GDM1 (cell line): ENCODE measurements at regions not wholly inside any gene's neighbourhood (a gene's known extent, or its start where the extent isn't known, plus 50 kb on each side); places are given as distances from the start of the nearest gene placed in this dataset.
A peak's percentile ranks its signal among the peaks of the same experiment; 100 is the strongest.

Source experiments
- DNase-seq: peaks from one replicate; lab custom pipeline; 2025; lab: John Stamatoyannopoulos, UW

- no peak for DNase-seq
Measured at GRCh38 chr12:92614502-92614901, 88.3 kb upstream of the PLEKHG7 start.

- no peak for DNase-seq
Measured at GRCh38 chr12:92614001-92614400, 88.8 kb upstream of the PLEKHG7 start.

GRCh38 chr12:92612611-92613010, 90.2 kb upstream of the PLEKHG7 start:
- DNase-seq: no peak

GRCh38 chr12:92608151-92609091, 94.4 kb upstream of the PLEKHG7 start:
- DNase-seq: no peak

- DNase-seq: no peak
Measured at GRCh38 chr12:92606956-92607355, 95.8 kb upstream of the PLEKHG7 start.

DNA sequence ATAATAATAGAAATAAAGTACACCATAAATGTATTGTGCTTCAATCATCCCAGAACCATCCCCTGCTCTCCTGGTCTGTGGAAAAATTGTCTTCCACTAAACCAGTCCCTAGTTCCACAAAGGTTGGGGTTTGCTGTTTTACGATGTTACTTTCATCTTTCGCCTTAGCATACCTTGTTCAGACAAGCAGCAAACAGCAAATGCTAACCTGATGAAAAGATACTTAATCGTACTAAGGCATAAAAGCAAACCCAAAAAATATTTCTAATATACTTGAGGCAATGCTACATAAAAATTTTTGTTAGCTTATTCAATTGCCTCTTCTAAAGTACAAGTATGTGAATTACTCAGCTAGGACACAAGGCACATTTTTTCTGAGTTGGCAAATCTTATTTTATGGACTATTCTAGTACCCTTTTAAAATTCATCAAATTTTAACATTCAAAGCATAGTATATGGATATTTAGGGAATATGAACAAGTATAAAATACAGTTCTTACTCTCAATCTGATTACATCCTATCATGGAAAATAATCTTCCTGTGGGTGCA, 97.1 kb upstream of the PLEKHG7 start:
- DNase-seq: no peak

DNA sequence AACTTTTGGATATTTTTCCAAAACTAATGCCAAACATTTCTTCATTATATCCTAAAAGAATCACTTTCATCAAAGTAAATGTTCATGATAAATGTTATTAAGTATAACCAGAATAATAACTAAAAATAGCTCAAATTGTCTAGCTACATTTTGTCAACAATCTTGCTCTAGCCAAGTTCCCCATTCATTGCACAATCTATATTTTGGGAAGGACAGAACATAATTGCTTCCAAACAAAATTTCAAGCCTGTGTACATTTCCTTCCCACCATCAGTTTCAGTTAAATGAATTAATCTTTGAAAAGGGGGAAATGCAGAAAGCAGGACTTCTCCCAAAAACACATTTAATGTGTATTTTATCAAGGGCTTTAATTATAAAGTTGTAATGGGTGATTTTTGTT, 98.0 kb upstream of the PLEKHG7 start:
- no peak for DNase-seq

DNA sequence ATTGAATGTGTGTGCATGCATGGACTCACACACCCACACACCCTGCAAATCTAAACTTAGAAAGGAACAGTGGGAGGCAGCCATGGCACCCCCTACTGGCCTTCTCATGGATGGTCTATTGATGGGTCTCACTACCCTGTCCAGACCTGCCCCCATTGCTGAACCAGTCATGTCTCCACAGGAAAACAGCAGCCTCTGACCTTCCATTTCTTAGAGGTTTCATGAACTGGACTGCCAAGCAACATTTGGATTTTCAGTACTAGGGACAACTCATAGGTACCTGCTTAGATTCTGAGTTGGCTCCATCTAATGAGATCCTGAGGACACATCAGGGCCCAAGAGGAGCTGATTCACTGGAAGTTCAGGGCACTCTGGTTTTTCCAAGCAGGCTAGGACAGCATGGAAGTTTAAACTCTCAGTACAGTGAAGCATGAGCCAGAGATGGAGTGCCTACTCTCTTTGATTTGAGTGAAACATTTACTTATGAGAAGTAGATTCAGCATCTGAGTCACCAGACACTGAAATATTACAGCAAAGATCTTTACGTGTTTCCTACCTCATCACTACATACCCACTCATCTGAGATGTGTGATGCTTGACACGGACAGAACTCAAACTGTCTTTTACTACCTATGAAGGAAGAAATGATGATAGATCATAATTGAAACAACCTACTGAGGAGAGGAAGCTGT, 98.9 kb upstream of the PLEKHG7 start:
- no peak for DNase-seq

GRCh38 chr12:92602930-92603623, 99.7 kb upstream of the PLEKHG7 start:
- no peak for DNase-seq

- DNase-seq: no peak
Measured at GRCh38 chr12:92602476-92602875, 100.3 kb upstream of the PLEKHG7 start.

DNA sequence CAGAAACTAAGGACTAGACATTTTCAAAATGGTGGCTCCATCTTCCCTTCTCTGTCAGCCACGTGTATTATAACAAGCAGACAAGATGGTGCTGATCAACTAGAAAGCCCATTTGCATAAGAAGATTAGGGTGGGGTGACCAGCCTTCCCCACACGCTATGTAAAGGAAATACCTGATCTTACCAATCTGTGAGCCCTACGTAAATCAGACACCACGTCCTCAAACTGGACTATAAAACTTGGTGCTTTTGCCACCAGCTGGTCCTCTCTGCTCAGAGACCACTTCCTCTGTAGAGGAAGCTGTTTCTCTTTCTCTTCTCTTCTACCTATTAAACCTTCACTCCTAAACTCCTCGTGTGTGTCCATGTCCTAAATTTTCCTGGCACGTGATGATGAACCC, 101.1 kb upstream of the PLEKHG7 start:
- no peak for DNase-seq

- DNase-seq: no peak
Measured at GRCh38 chr12:92601176-92601575, 101.6 kb upstream of the PLEKHG7 start.

DNA sequence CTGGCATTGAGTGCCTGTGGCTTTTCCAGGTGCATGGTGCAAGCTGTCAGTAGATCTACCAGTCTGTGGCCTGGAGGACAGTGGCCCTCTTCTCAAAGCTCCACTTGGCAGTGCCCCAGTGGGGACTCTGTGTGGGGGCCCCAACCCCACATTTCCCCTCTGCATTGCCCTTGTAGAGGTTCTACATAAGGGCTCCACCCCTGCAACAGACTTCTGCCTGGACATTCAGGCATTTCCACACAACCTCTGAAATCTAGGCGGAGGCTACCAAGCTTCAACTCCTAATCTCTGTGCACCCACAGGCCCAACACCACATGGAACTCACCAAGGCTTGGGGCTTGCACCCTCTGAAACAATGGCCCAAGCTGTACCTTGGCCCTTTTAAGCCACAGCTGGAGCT, 102.7 kb upstream of the PLEKHG7 start:
- no peak for DNase-seq

- no peak for DNase-seq
Measured at GRCh38 chr12:92597997-92598396, 104.8 kb upstream of the PLEKHG7 start.

- no peak for DNase-seq
Measured at GRCh38 chr12:92597118-92597517, 105.7 kb upstream of the PLEKHG7 start.

DNA sequence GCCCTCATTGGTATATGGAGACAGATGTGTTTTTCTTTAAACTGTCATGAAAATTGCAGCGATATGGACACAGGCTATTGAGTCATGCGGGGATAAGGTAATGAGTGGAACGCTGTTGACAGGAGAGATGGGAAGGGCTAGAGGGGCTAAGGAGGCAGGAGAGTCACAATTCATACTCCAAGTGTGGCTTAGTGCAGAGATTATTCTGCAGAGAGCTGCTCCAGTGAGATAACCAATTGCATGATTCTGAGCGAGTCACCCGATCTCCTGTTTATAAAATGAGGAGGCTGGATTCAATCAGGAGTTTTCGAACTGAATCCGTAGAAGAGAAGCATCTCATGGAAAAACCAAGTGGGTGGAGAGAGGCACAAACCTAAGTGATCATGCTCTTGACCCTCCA, 106.4 kb upstream of the PLEKHG7 start:
- DNase-seq: no peak

DNA sequence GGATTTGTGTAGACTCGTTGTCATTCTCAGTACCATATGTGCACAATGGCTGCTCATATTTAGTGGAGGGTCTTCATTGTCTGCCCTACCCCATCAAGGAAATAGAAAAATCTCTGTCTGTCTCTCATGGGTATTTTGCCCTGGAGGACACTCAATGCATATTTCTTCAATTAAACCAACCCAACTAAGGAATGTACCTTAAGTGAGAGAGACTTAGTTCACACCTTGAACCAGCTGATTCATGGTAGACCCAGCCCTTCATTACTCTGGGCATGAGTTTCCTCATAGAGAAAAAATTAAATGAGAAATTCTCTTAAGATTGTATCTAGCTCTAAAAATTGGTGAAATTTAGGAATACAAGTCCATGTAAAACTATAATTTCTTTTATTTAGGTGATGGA, 107.1 kb upstream of the PLEKHG7 start:
- no peak for DNase-seq

- peak; percentile 55 for DNase-seq
Measured at GRCh38 chr12:92593734-92594402, 108.9 kb upstream of the PLEKHG7 start.

DNA sequence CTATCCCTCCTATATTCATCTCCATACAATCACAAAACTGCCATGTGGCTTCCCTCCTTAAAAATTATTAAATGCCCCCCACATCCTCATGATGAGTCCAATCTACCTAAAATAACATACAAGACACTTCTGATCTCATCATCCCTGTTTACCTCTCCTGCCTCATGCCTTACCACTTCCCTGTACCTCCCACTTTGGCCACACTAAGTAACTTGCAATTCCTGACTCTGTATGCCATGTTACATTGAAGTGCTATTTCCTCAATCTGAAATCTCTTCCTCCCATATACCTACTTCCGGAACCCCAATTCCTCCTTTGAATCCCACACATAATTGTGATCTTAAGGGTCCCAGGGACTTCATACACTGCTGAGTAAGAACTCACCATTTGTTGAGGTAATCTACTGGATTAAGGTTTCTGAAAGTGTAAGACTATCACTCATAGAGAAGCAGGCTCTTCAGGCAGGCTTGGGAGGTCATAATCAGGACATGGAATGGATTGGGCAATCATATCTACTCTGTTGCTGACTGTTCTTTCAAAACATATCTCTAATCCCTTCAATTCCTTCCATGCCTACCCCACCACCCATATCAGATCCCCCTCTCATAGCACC, 117.6 kb upstream of the PLEKHG7 start:
- no peak for DNase-seq

GRCh38 chr12:92583910-92584309, 118.9 kb upstream of the PLEKHG7 start:
- DNase-seq: no peak

- no peak for DNase-seq
Measured at GRCh38 chr12:92582893-92583292, 119.9 kb upstream of the PLEKHG7 start.
